K562 (cell line): ENCODE measurements at regions not wholly inside any gene's neighbourhood (a gene's known extent, or its start where the extent isn't known, plus 50 kb on each side); places are given as distances from the start of the nearest gene placed in this dataset.

Source experiments
- ATAC-seq: fragments of 200-7000 bp; cut with Tn5 transposase; 3 replicates; pipeline ENCODE4 v1.9.1; 2020; ENCODE audit warnings: moderate library complexity
- BruUV-seq: library from RNA; stranded (reverse); fragments of 400-500 nt; replicated peaks from 2 replicates; lab custom pipeline; 2021; lab: Mats Ljungman, UMichigan
- CTCF ChIA-PET: fragments of 300-600 bp; formaldehyde crosslinking; extraction: SDS; loops from one replicate; lab custom pipeline; 2021; ENCODE audit warnings: low intra/inter-chr PET ratio; lab: Yijun Ruan, JAX
- POLR2A ChIA-PET: fragments of 300-600, 350-650 bp; sonication (Branson Sonifier 250); formaldehyde crosslinking; extraction: SDS; loops from one replicate; lab custom pipeline; 2021; ENCODE audit warnings: antibody characterized with exemption, inconsistent platforms; lab: Yijun Ruan, JAX
- DNase-seq, 4 experiments: peaks; one replicate each; pipeline versions ENCODE4 v3.0.0 to v3.0.0-alpha.2; 2011 to 2018; ENCODE audit warnings: low spot score in 3 of 4, mixed read lengths in 3 of 4; ENCODE audit errors: extremely low read depth in 1 of 4
- FAIRE-seq: peaks from 2 replicates; lab custom pipeline; 2011; peaks lifted over from hg19 to GRCh38; lab: Jason Lieb, UNC
- H2AFZ ChIP-seq: 2 replicates; pipeline ENCODE4 v1.6.0; 2011; ENCODE audit warnings: low read depth, low read length, control low read depth, inconsistent platforms
- H3K27ac ChIP-seq: fragments of 200-600 bp; 3 replicates; pipeline ENCODE4 v1.8.0; 2011; ENCODE audit warnings: low read depth, mild to moderate bottlenecking, control low read depth, inconsistent platforms, low read length, moderate library complexity, mixed read lengths; ENCODE audit errors: extremely low read depth
- H3K27me3 ChIP-seq, 2 experiments: fragments of 300-600 bp in 1 of 2; 2 replicates in 1 of 2; 3 replicates in 1 of 2; pipeline versions ENCODE4 v1.6.0 to v1.8.0; 2011; ENCODE audit warnings: inconsistent platforms in 2 of 2, low read length in 2 of 2, mild to moderate bottlenecking in 1 of 2, mixed read lengths in 1 of 2, moderate library complexity in 1 of 2; ENCODE audit not compliant: control insufficient read depth in 2 of 2, insufficient read depth in 2 of 2
- H3K36me3 ChIP-seq: fragments of 300-600 bp; 3 replicates; pipeline ENCODE4 v1.8.0; 2011; ENCODE audit warnings: mild to moderate bottlenecking, low read length, inconsistent platforms; ENCODE audit not compliant: control insufficient read depth, insufficient read depth
- H3K4me1 ChIP-seq, 2 experiments: fragments of 200-600 bp in 1 of 2; replicated peaks in 1 of 2; 2 replicates in 1 of 2; 3 replicates in 1 of 2; pipeline versions ENCODE4 v1.5.1 to v1.8.0; 2011; ENCODE audit warnings: inconsistent platforms in 2 of 2, low read length in 2 of 2, mild to moderate bottlenecking in 1 of 2, mixed read lengths in 1 of 2, moderate library complexity in 1 of 2; ENCODE audit not compliant: control insufficient read depth in 2 of 2, insufficient read depth in 2 of 2
- H3K4me2 ChIP-seq: 2 replicates; pipeline ENCODE4 v1.6.1; 2011; ENCODE audit warnings: low read length, control low read depth, inconsistent platforms, mixed read lengths; ENCODE audit not compliant: insufficient read depth
- H3K4me3 ChIP-seq: fragments of 200-600 bp; sonication (generic), shearing (Covaris generic); 2 replicates; pipeline ENCODE4 v1.5.1; 2016; ENCODE audit warnings: control low read depth, inconsistent platforms
- H3K79me2 ChIP-seq: fragments of 200-600 bp; 3 replicates; pipeline ENCODE4 v1.8.0; 2011; ENCODE audit warnings: low read length, inconsistent platforms; ENCODE audit not compliant: control insufficient read depth, insufficient read depth
- H3K9ac ChIP-seq, 2 experiments: 2 replicates each; pipeline versions ENCODE4 v1.6.0 to v1.6.1; 2011; ENCODE audit warnings: low read depth in 2 of 2, low read length in 2 of 2, control low read depth in 1 of 2, inconsistent platforms in 1 of 2, mild to moderate bottlenecking in 1 of 2, mixed read lengths in 1 of 2; ENCODE audit not compliant: insufficient read depth in 1 of 2
- H3K9me1 ChIP-seq: one replicate; pipeline ENCODE4 v1.6.0; 2011; ENCODE audit warnings: inconsistent platforms, mild to moderate bottlenecking, low read length, moderate library complexity; ENCODE audit not compliant: control insufficient read depth, insufficient read depth
- H3K9me3 ChIP-seq: replicated peaks from 2 replicates; pipeline ENCODE4 v1.5.1; 2011; ENCODE audit warnings: low read depth, low read length, inconsistent platforms; ENCODE audit not compliant: control insufficient read depth, insufficient read depth
- H4K20me1 ChIP-seq: replicated peaks from 2 replicates; pipeline ENCODE4 v1.6.1; 2011; ENCODE audit warnings: low read length, inconsistent platforms, mixed read lengths; ENCODE audit not compliant: control insufficient read depth, insufficient read depth
- ATF7 ChIP-seq: fragments of 450-650 bp; IDR thresholded peaks from 2 replicates; pipeline ENCODE4 v1.7.1; 2014; ENCODE audit warnings: mild to moderate bottlenecking, moderate library complexity
- ELF2 ChIP-seq: fragments of 250-450 bp; sonication (Bioruptor Pico); IDR thresholded peaks from 2 replicates; pipeline ENCODE4 v1.5.0; 2021; ENCODE audit warnings: mild to moderate bottlenecking
- GATA2 ChIP-seq: sonication (generic); formaldehyde crosslinking; IDR thresholded peaks from 2 replicates; pipeline ENCODE4 v1.4.0; 2020; ENCODE audit warnings: mild to moderate bottlenecking, missing genetic modification reagents
- MTF1 ChIP-seq: fragments of 250-450 bp; sonication (Bioruptor Pico); IDR thresholded peaks from 2 replicates; pipeline ENCODE4 v1.9.0; 2021; ENCODE audit warnings: moderate library complexity, mild to moderate bottlenecking, inconsistent platforms, borderline replicate concordance
- MYNN ChIP-seq, 2 experiments: sonication (generic); formaldehyde crosslinking in 1 of 2; IDR thresholded peaks; 2 replicates each; pipeline versions ENCODE4 v1.5.0 to v1.6.1; 2016 to 2020; ENCODE audit warnings: antibody characterized with exemption in 1 of 2, missing genetic modification reagents in 1 of 2
- NCOA6 ChIP-seq: fragments of 450-650 bp; IDR thresholded peaks from 2 replicates; pipeline ENCODE4 v1.6.1; 2017; ENCODE audit warnings: mild to moderate bottlenecking
- NFIX ChIP-seq: fragments of 250-450 bp; sonication (Bioruptor Pico); IDR thresholded peaks from 2 replicates; pipeline ENCODE4 v1.4.0; 2020; ENCODE audit warnings: low read depth, mild to moderate bottlenecking, moderate library complexity
- SREBF1 ChIP-seq: fragments of 150-350 bp; IDR thresholded peaks from 2 replicates; pipeline ENCODE4 v1.6.1; 2014; ENCODE audit warnings: antibody characterized with exemption, low read depth, low read length, borderline replicate concordance
- ZNF224 ChIP-seq: sonication (generic); formaldehyde crosslinking; IDR thresholded peaks from 2 replicates; pipeline ENCODE4 v1.8.0; 2022; ENCODE audit warnings: mild to moderate bottlenecking, missing genetic modification reagents
- ZNF311 ChIP-seq: fragments of 250-450 bp; sonication (Bioruptor Pico); IDR thresholded peaks from 2 replicates; pipeline ENCODE4 v1.4.0; 2020; ENCODE audit warnings: mild to moderate bottlenecking, moderate library complexity
- ZNF354B ChIP-seq: fragments of 250-450 bp; sonication (Bioruptor Pico); IDR thresholded peaks from 2 replicates; pipeline ENCODE4 v1.4.0; 2020
- WGBS: fragments of 100-300 bp; shearing (Covaris generic); methylation state at CpG from one replicate; pipeline ENCODE4 v1.1.6; 2016; ENCODE audit warnings: low coverage, mixed read lengths; ENCODE audit not compliant: insufficient coverage; ENCODE audit errors: missing lambda C conversion rate; 5-methylcytosine and 5-hydroxymethylcytosine counted together
- in situ Hi-C: fragments of 300-500 bp; cut with MboI; formaldehyde crosslinking; loops from 4 replicates; pipeline ENCODE4 v1.15.0; 2018; ENCODE audit warnings: inconsistent platforms, mixed read lengths
- intact Hi-C: fragments of 100-400 bp; cut with micrococcal nuclease; formaldehyde crosslinking; loops from 2 replicates; pipeline ENCODE4 v1.14.2; 2022
- TF ChIP-seq, protein P1 (sequence below): IDR thresholded peaks from 3 replicates; pipeline ENCODE4 v1.6.1; 2011; ENCODE audit warnings: borderline replicate concordance, mild to moderate bottlenecking, moderate library complexity; ENCODE audit not compliant: insufficient read length; ENCODE audit errors: extremely low read depth
- TF ChIP-seq, protein P2 (sequence below), 2 experiments: fragments of 450-650 bp; IDR thresholded peaks; 2 replicates each; pipeline ENCODE4 v1.6.1; 2018; ENCODE audit warnings: mild to moderate bottlenecking in 2 of 2, low read depth in 1 of 2; ENCODE audit not compliant: partially characterized antibody in 2 of 2

DNA sequence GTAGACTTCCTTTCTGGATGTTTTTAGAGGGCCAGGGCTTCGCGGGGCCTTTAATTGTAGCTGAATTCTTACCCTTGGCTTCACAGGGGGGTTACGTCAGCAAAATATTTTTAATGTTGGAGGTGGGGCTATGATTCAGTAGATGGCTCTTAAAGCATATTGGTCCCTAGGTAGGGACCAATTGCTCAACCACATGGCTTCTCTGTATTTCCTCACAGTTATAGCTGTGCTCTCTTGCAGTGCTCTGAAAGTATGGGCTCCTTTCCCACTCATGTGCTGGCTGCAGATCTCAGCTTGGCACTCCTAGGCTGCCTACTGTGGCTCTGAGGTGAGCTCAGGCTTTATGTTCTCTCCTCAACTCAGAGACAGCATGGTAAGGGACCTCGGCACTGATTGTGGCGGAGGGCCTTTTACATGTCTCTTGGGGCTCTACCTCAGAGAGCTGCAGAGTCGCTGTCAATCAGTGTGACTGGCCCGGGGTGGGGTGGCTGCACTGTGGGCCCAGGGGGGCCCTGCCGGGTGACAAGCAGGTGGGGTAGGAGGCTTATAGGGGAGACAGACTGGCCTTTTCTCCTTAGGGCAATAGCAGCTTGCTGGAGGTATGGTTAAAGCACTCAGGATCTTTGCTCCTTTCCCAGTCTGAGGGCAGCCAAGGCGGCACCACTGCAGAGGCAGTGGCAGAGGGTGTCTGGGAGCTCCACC, 318.0 kb downstream of the DOK5 start:
- no peak for DNase-seq
- no peak overlapping the region for H3K9ac ChIP-seq
- H2AFZ ChIP-seq, result no peak overlapping the region
- no peaks in the 10 kb centered on the region for H3K27me3 ChIP-seq
- no peak for FAIRE-seq
- no peaks in the 10 kb centered on the region for H3K36me3 ChIP-seq
- no TSS peak for BruUV-seq
- no peaks in the 10 kb centered on the region for H3K9me3 ChIP-seq
- no peaks in the 10 kb centered on the region for H4K20me1 ChIP-seq
- TF ChIP-seq ELF2 (no peak), NCOA6 (no peak), SREBF1 (no peak), ATF7 (no peak), ZNF224 (no peak), MTF1 (CRISPR knock-in tag) (no peak), NFIX (CRISPR knock-in tag) (no peak), ZNF311 (no peak), GATA2 (CRISPR knock-in tag) (no peak), ZNF354B (CRISPR knock-in tag) (no peak), MYNN (IDR thresholded peaks at IDR 0.05) (no peak), MYNN (CRISPR knock-in tag; IDR thresholded peaks at IDR 0.05) (no peak)
- TF ChIP-seq, protein P1, sequence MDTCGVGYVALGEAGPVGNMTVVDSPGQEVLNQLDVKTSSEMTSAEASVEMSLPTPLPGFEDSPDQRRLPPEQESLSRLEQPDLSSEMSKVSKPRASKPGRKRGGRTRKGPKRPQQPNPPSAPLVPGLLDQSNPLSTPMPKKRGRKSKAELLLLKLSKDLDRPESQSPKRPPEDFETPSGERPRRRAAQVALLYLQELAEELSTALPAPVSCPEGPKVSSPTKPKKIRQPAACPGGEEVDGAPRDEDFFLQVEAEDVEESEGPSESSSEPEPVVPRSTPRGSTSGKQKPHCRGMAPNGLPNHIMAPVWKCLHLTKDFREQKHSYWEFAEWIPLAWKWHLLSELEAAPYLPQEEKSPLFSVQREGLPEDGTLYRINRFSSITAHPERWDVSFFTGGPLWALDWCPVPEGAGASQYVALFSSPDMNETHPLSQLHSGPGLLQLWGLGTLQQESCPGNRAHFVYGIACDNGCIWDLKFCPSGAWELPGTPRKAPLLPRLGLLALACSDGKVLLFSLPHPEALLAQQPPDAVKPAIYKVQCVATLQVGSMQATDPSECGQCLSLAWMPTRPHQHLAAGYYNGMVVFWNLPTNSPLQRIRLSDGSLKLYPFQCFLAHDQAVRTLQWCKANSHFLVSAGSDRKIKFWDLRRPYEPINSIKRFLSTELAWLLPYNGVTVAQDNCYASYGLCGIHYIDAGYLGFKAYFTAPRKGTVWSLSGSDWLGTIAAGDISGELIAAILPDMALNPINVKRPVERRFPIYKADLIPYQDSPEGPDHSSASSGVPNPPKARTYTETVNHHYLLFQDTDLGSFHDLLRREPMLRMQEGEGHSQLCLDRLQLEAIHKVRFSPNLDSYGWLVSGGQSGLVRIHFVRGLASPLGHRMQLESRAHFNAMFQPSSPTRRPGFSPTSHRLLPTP, result no peak
- TF ChIP-seq, protein P2, sequence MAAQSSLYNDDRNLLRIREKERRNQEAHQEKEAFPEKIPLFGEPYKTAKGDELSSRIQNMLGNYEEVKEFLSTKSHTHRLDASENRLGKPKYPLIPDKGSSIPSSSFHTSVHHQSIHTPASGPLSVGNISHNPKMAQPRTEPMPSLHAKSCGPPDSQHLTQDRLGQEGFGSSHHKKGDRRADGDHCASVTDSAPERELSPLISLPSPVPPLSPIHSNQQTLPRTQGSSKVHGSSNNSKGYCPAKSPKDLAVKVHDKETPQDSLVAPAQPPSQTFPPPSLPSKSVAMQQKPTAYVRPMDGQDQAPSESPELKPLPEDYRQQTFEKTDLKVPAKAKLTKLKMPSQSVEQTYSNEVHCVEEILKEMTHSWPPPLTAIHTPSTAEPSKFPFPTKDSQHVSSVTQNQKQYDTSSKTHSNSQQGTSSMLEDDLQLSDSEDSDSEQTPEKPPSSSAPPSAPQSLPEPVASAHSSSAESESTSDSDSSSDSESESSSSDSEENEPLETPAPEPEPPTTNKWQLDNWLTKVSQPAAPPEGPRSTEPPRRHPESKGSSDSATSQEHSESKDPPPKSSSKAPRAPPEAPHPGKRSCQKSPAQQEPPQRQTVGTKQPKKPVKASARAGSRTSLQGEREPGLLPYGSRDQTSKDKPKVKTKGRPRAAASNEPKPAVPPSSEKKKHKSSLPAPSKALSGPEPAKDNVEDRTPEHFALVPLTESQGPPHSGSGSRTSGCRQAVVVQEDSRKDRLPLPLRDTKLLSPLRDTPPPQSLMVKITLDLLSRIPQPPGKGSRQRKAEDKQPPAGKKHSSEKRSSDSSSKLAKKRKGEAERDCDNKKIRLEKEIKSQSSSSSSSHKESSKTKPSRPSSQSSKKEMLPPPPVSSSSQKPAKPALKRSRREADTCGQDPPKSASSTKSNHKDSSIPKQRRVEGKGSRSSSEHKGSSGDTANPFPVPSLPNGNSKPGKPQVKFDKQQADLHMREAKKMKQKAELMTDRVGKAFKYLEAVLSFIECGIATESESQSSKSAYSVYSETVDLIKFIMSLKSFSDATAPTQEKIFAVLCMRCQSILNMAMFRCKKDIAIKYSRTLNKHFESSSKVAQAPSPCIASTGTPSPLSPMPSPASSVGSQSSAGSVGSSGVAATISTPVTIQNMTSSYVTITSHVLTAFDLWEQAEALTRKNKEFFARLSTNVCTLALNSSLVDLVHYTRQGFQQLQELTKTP (IDR thresholded peaks at IDR 0.05; ENCODE audit: low read depth in 1 of 2, partially characterized antibody in 2 of 2), result no peak
- TF ChIP-seq, all 486 proteins: peak for 0
- ChIA-PET POLR2A (no interaction called here), CTCF (no interaction called here)
- in situ Hi-C loops, result no loop called here
- Histone ChIP-seq H3K4me1 (no peaks in the 10 kb centered on the region), H3K27ac (no peak overlapping the region), H3K79me2 (no peaks in the 10 kb centered on the region), H3K9me1 (no peaks in the 10 kb centered on the region), H3K4me3 (no peak overlapping the region), H3K4me2 (no peak overlapping the region)
- no peak for ATAC-seq
- WGBS, result 4% methylated on average over 9 of the region's 9 CpGs
- intact Hi-C loops, result no loop called here
